Omental fat pad (tissue), 3 donors: ENCODE measurements at regions not wholly inside any gene's neighbourhood (a gene's known extent, or its start where the extent isn't known, plus 50 kb on each side); places are given as distances from the start of the nearest gene placed in this dataset.

ENCODE experiments used
- ATAC-seq: fragments of 150-250 bp; one replicate; pipeline ENCODE4 v1.9.1; 2016; ENCODE audit warnings: mild to moderate bottlenecking, moderate library complexity; ENCODE audit not compliant: low FRiP score
- DNase-seq: peaks from one replicate; pipeline ENCODE4 v3.0.0-alpha.2; 2019; ENCODE audit warnings: low spot score
- TF ChIP-seq, protein P1 (sequence below), 3 donors: fragments of 450-650 bp; IDR thresholded peaks; one replicate each; pipeline ENCODE4 v1.5.1; 2016 to 2017; ENCODE audit warnings: antibody characterized with exemption in 3 of 3, mild to moderate bottlenecking in 3 of 3, moderate library complexity in 2 of 3

DNA sequence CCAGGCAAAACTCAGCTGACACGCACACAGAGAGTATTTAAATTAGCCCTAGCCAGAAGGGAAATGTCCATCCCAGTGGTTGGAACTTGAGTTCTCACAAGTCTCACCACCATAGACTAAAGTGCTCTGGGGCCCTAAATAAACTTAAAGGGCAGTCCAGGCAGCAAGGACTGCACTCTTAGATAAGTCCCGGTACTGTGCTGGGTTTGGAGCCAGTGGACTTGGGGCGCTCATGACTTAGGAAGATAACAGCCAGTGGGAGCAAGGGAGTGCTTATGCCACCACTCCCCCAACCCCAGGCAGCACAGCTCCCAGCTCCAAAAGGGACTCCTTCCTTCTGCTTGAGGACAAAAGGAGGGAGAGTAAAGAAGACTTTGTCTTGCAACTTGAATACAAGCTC, 319.5 kb upstream of the GPR149 start:
- TF ChIP-seq, protein P1, sequence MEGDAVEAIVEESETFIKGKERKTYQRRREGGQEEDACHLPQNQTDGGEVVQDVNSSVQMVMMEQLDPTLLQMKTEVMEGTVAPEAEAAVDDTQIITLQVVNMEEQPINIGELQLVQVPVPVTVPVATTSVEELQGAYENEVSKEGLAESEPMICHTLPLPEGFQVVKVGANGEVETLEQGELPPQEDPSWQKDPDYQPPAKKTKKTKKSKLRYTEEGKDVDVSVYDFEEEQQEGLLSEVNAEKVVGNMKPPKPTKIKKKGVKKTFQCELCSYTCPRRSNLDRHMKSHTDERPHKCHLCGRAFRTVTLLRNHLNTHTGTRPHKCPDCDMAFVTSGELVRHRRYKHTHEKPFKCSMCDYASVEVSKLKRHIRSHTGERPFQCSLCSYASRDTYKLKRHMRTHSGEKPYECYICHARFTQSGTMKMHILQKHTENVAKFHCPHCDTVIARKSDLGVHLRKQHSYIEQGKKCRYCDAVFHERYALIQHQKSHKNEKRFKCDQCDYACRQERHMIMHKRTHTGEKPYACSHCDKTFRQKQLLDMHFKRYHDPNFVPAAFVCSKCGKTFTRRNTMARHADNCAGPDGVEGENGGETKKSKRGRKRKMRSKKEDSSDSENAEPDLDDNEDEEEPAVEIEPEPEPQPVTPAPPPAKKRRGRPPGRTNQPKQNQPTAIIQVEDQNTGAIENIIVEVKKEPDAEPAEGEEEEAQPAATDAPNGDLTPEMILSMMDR (IDR thresholded peaks at IDR 0.05), result no peak
- ATAC-seq (no peak), DNase-seq (no peak)

DNA sequence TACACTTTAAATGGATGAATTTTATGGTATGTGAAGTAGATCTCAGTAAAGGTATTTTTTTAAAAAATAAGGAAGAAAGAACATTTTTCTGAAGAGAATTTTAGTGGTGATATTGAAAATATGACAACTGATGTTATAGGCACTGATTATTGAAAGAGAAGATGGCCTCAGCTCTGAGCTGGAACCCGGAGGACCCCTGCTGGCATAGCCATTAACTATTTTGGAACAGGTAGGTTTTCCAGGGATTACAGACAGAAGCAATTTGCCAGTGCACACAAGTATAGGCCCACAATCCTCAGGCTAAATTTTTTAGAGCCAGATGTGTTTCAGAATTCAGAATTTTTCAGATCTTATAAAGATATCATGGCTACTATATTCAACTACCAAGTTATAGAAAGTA, 315.9 kb upstream of the GPR149 start:
- TF ChIP-seq, protein P1 (IDR thresholded peaks at IDR 0.05), result no peak
- DNase-seq, result no peak
- ATAC-seq, result no peak

DNA sequence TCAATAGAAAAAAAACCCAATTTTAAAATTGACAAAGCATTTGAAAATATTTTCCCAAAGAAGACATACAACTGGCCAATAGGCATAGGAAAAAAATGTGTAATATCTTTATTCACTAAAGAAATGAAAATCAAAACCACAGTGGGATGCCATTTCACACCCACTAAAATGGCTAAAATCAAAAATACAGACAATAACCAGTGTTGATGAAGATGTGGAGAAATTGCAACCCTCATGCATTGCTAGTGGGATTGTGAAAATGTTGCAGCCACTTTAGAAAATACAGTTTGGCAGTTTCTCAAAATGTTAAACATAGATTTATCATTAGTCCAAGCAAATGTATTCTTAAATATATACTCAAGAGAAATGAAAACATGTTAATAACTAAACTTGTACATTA, 315.1 kb upstream of the GPR149 start:
- DNase-seq, result no peak
- ATAC-seq, result no peak
- TF ChIP-seq, protein P1 (IDR thresholded peaks at IDR 0.05), result no peak

DNA sequence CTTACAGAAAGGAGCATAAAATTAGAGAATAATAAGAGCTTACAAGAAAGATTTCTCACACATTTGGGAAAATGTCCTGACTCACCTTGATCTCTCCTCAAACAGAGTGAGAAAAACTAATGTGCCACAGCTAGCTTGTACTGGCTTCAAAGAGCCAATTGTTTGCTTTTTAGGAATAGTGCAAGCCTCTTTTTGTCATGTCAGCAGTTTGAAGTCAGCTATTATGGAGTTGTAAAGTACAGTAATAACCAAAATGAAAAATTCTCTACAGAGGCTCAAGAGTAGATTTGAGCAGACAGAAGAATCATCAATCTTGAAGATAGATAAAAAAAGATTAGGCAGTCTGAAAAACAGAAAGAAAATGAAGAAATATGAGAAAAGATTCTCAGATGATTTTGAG, 313.4 kb upstream of the GPR149 start:
- TF ChIP-seq, protein P1 (IDR thresholded peaks at IDR 0.05), result no peak
- DNase-seq (no peak), ATAC-seq (no peak)

DNA sequence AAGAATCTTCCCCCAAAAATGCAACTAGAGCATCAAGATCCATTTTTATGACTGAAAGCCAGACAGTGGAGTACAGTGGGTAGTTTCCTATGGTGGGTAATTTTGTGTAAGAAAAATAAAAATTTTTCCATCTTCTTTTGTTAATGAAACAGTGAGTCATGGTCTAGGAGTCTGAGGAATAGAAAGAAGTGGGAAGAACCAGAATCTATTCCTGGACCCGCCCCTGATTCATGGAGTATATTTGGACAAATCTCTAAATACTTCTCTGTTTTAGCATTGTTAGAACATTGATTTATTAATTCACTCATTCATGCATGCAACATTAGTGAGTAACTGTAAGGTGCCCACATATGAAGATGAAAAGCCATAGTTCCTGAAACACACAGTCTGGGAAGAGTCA, 304.5 kb upstream of the GPR149 start:
- TF ChIP-seq, protein P1 (IDR thresholded peaks at IDR 0.05), result no peak
- DNase-seq (no peak), ATAC-seq (no peak)

DNA sequence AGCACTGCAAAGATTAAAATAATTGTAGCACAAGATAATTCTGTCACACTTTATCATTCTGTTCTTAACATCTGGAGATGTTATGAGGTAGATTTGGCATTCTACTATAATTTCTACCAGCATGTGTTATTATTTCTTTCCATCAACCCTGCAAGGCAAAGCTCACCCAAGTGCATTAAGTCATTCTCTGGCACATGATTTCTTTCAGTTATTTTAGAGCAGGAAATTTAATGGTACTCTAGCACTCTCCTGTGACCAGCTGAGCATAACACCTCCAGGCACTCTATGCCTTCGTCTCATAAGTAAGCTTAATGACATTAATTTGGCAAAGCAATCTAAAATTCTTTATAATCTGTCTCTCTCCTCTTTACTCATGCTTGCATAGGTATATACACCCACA, 300.2 kb upstream of the GPR149 start:
- TF ChIP-seq, protein P1 (IDR thresholded peaks at IDR 0.05), result no peak
- ATAC-seq (no peak), DNase-seq (no peak)

- TF ChIP-seq, protein P1 (IDR thresholded peaks at IDR 0.05), result no peak
- ATAC-seq, result no peak
- no peak for DNase-seq
Measured at GRCh38 chr3:154729741-154730140, 299.8 kb upstream of the GPR149 start.
